Adrenal gland (tissue), 5 donors: ENCODE measurements at regions not wholly inside any gene's neighbourhood (a gene's known extent, or its start where the extent isn't known, plus 50 kb on each side); places are given as distances from the start of the nearest gene placed in this dataset.

Source experiments
- POLR2A ChIP-seq, 2 donors: fragments of 450-650 bp; IDR thresholded peaks; one replicate each; pipeline ENCODE4 v1.6.1; 2017; ENCODE audit warnings: antibody characterized with exemption in 2 of 2, mild to moderate bottlenecking in 2 of 2, moderate library complexity in 1 of 2
- TF ChIP-seq, protein P1 (sequence below), 6 experiments: fragments of 450-650 bp in 4 of 6; fragments of 200-600 bp in 2 of 6; sonication (generic) in 1 of 6; IDR thresholded peaks; 1 replicate in 5 of 6; 2 replicates in 1 of 6; pipeline versions ENCODE4 v1.5.1 to v1.8.0; 2016 to 2021; ENCODE audit warnings: antibody characterized with exemption in 6 of 6, mild to moderate bottlenecking in 2 of 6, moderate library complexity in 1 of 6
- donor health status: DM: no; HTN: no; CAD: no.

DNA sequence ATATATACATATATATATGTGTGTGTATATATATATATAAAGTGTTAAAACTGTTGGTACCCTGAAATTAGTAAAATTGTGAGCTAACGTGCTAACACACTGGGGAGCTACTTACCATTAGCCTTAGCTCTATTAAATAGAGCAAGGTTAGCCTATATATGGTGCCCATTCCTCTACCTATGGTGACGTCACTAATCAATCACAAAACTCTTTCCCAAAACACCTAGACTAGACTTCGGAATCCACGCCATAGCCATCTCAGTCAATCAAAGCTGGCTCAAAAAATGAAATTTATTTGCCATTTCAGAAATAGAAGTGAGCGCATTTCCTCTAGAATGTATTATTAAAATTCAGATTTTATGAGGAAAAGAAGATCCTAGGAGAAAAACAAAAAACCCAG lies 229.0 kb upstream of the TENM3 start:
- TF ChIP-seq, protein P1, sequence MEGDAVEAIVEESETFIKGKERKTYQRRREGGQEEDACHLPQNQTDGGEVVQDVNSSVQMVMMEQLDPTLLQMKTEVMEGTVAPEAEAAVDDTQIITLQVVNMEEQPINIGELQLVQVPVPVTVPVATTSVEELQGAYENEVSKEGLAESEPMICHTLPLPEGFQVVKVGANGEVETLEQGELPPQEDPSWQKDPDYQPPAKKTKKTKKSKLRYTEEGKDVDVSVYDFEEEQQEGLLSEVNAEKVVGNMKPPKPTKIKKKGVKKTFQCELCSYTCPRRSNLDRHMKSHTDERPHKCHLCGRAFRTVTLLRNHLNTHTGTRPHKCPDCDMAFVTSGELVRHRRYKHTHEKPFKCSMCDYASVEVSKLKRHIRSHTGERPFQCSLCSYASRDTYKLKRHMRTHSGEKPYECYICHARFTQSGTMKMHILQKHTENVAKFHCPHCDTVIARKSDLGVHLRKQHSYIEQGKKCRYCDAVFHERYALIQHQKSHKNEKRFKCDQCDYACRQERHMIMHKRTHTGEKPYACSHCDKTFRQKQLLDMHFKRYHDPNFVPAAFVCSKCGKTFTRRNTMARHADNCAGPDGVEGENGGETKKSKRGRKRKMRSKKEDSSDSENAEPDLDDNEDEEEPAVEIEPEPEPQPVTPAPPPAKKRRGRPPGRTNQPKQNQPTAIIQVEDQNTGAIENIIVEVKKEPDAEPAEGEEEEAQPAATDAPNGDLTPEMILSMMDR (IDR thresholded peaks at IDR 0.05): no peak
- no peak for TF ChIP-seq POLR2A (IDR thresholded peaks at IDR 0.05)
